H9 (cell line): ENCODE measurements at regions not wholly inside any gene's neighbourhood (a gene's known extent, or its start where the extent isn't known, plus 50 kb on each side); places are given as distances from the start of the nearest gene placed in this dataset.

Experiments used
- DNase-seq: peaks from one replicate; pipeline ENCODE4 v3.0.0-alpha.2; 2017
- H2AFZ ChIP-seq: one replicate; pipeline ENCODE4 v1.6.1; 2013; ENCODE audit warnings: mild to moderate bottlenecking, low read length, control low read depth, moderate library complexity
- H2AK5ac ChIP-seq: 2 replicates; pipeline ENCODE4 v1.6.1; 2013; ENCODE audit warnings: low read length, control low read depth, mixed read lengths; ENCODE audit not compliant: insufficient read length
- H2BK120ac ChIP-seq: one replicate; pipeline ENCODE4 v1.6.1; 2013; ENCODE audit warnings: low read depth, mild to moderate bottlenecking, low read length, control low read depth, inconsistent platforms; ENCODE audit not compliant: poor library complexity, severe bottlenecking
- H2BK12ac ChIP-seq: 2 replicates; pipeline ENCODE4 v1.6.1; 2013; ENCODE audit warnings: low read length, control low read depth, mixed read lengths, low read depth; ENCODE audit not compliant: insufficient read length
- H2BK15ac ChIP-seq: 2 replicates; pipeline ENCODE4 v1.6.1; 2013; ENCODE audit warnings: low read depth, low read length, control low read depth
- H2BK20ac ChIP-seq: one replicate; pipeline ENCODE4 v1.6.1; 2013; ENCODE audit warnings: low read depth, mild to moderate bottlenecking, low read length, control low read depth, inconsistent platforms; ENCODE audit not compliant: poor library complexity, severe bottlenecking
- H2BK5ac ChIP-seq: 2 replicates; pipeline ENCODE4 v1.6.1; 2013; ENCODE audit warnings: low read length, control low read depth, mixed read lengths; ENCODE audit not compliant: insufficient read length
- H3K14ac ChIP-seq: 2 replicates; pipeline ENCODE4 v1.6.1; 2013; ENCODE audit warnings: low read length, control low read depth; ENCODE audit not compliant: insufficient read depth
- H3K18ac ChIP-seq: 2 replicates; pipeline ENCODE4 v1.6.1; 2013; ENCODE audit warnings: low read depth, mild to moderate bottlenecking, mixed read lengths, low read length, control low read depth; ENCODE audit not compliant: insufficient read length
- H3K23ac ChIP-seq: 2 replicates; pipeline ENCODE4 v1.6.1; 2013; ENCODE audit warnings: low read length, control low read depth, mixed read lengths, low read depth; ENCODE audit not compliant: insufficient read length
- H3K23me2 ChIP-seq: 2 replicates; pipeline ENCODE4 v1.6.1; 2013; ENCODE audit warnings: low read depth, mild to moderate bottlenecking, mixed read lengths, low read length, control low read depth; ENCODE audit not compliant: insufficient read length, poor library complexity, severe bottlenecking
- H3K27ac ChIP-seq: 2 replicates; pipeline ENCODE4 v1.5.1; 2013; ENCODE audit warnings: low read length, control low read depth, mixed read lengths, low read depth; ENCODE audit not compliant: insufficient read length
- H3K27me3 ChIP-seq: 2 replicates; pipeline ENCODE4 v1.6.1; 2013; ENCODE audit warnings: low read length, control low read depth, inconsistent platforms; ENCODE audit not compliant: insufficient read depth
- H3K4ac ChIP-seq: 2 replicates; pipeline ENCODE4 v1.6.1; 2013; ENCODE audit warnings: low read depth, mild to moderate bottlenecking, control low read depth, inconsistent platforms, low read length, moderate library complexity
- H3K4me1 ChIP-seq: 2 replicates; pipeline ENCODE4 v1.6.1; 2013; ENCODE audit warnings: low read length, control low read depth, inconsistent platforms; ENCODE audit not compliant: insufficient read depth
- H3K4me2 ChIP-seq: 2 replicates; pipeline ENCODE4 v1.6.1; 2013; ENCODE audit warnings: low read length, control low read depth, mixed read lengths; ENCODE audit not compliant: insufficient read length, insufficient read depth
- H3K56ac ChIP-seq: 2 replicates; pipeline ENCODE4 v1.6.1; 2013; ENCODE audit warnings: low read depth, mild to moderate bottlenecking, mixed read lengths, low read length, control low read depth; ENCODE audit not compliant: insufficient read length
- H3K79me1 ChIP-seq: 2 replicates; pipeline ENCODE4 v1.6.1; 2013; ENCODE audit warnings: low read depth, mild to moderate bottlenecking, moderate library complexity, low read length, control low read depth, inconsistent platforms; ENCODE audit not compliant: insufficient read depth, poor library complexity, severe bottlenecking
- H3K79me2 ChIP-seq: 2 replicates; pipeline ENCODE4 v1.6.1; 2013; ENCODE audit warnings: low read length, control low read depth, inconsistent platforms; ENCODE audit not compliant: insufficient read depth
- H3K9ac ChIP-seq: 2 replicates; pipeline ENCODE4 v1.6.1; 2013; ENCODE audit warnings: low read length, control low read depth, mixed read lengths; ENCODE audit not compliant: insufficient read length; ENCODE audit errors: extremely low read depth
- H3K9me3 ChIP-seq: one replicate; pipeline ENCODE4 v1.6.1; 2013; ENCODE audit warnings: low read depth, low read length, inconsistent platforms; ENCODE audit not compliant: control insufficient read depth
- H3T11ph ChIP-seq: one replicate; pipeline ENCODE4 v1.6.1; 2013; ENCODE audit warnings: mild to moderate bottlenecking, low read length, control low read depth, inconsistent platforms
- H4K20me1 ChIP-seq: one replicate; pipeline ENCODE4 v1.6.1; 2013; ENCODE audit not compliant: control insufficient read depth, insufficient read length, insufficient read depth
- H4K5ac ChIP-seq: 2 replicates; pipeline ENCODE4 v1.6.1; 2013; ENCODE audit warnings: low read depth, mild to moderate bottlenecking, mixed read lengths, low read length, control low read depth; ENCODE audit not compliant: insufficient read length
- H4K8ac ChIP-seq: replicated peaks from 2 replicates; pipeline ENCODE4 v1.6.1; 2013; ENCODE audit warnings: low read length, control low read depth, mixed read lengths, low read depth; ENCODE audit not compliant: insufficient read length
- H4K91ac ChIP-seq: 2 replicates; pipeline ENCODE4 v1.6.1; 2013; ENCODE audit warnings: low read depth, mild to moderate bottlenecking, moderate library complexity, mixed read lengths, low read length, control low read depth; ENCODE audit not compliant: insufficient read length
- H3K27ac Mint-ChIP-seq, 3 experiments: 2 replicates in 2 of 3; 3 replicates in 1 of 3; pipeline ENCODE4 v1.8.0; 2020 to 2021; ENCODE audit warnings: mixed read lengths in 3 of 3, mild to moderate bottlenecking in 1 of 3, moderate library complexity in 1 of 3
- H3K27me3 Mint-ChIP-seq: 2 replicates; pipeline ENCODE4 v1.8.0; 2021; ENCODE audit warnings: low read depth, mild to moderate bottlenecking, moderate library complexity, mixed read lengths
- H3K36me3 Mint-ChIP-seq, 3 experiments: 2 replicates in 2 of 3; 3 replicates in 1 of 3; pipeline ENCODE4 v1.8.0; 2020 to 2021; ENCODE audit warnings: low read depth in 3 of 3, mixed read lengths in 3 of 3; ENCODE audit not compliant: insufficient read depth in 1 of 3
- H3K4me1 Mint-ChIP-seq, 2 experiments: 2 replicates each; pipeline ENCODE4 v1.8.0; 2020; ENCODE audit warnings: mixed read lengths in 2 of 2
- H3K4me3 Mint-ChIP-seq, 2 experiments: 2 replicates in 1 of 2; 3 replicates in 1 of 2; pipeline ENCODE4 v1.8.0; 2020 to 2021; ENCODE audit warnings: mild to moderate bottlenecking in 2 of 2, mixed read lengths in 2 of 2, moderate library complexity in 1 of 2
- H3K9me3 Mint-ChIP-seq, 2 experiments: 2 replicates in 1 of 2; 3 replicates in 1 of 2; pipeline ENCODE4 v1.8.0; 2020; ENCODE audit warnings: mild to moderate bottlenecking in 2 of 2, mixed read lengths in 2 of 2, moderate library complexity in 1 of 2
- CTCF ChIP-seq: fragments of 200-600 bp; sonication (generic); conservative IDR thresholded peaks from 3 replicates; pipeline ENCODE4 v1.8.0; 2021; ENCODE audit warnings: antibody characterized with exemption, mild to moderate bottlenecking

GRCh38 chr10:54947605-54948004 is 146.6 kb upstream of the PCDH15 start:
- Histone ChIP-seq H4K91ac (no peak overlapping the region), H3K27ac (no peak overlapping the region), H2BK20ac (no peak overlapping the region), H2AK5ac (no peak overlapping the region), H3K14ac (no peak overlapping the region), H2BK5ac (no peak overlapping the region), H3K79me2 (no peaks in the 10 kb centered on the region), H3K79me1 (no peaks in the 10 kb centered on the region), H3T11ph (no peak overlapping the region), H3K18ac (no peak overlapping the region), H2AFZ (no peak overlapping the region), H3K4ac (no peak overlapping the region), H3K4me2 (no peak overlapping the region), H3K56ac (no peak overlapping the region), H3K23ac (no peak overlapping the region), H4K8ac (no peak overlapping the region), H3K23me2 (no peaks in the 10 kb centered on the region), H2BK15ac (no peak overlapping the region), H3K9ac (no peak overlapping the region), H3K4me1 (no peaks in the 10 kb centered on the region), H2BK120ac (no peak overlapping the region), H4K5ac (no peak overlapping the region), H4K20me1 (no peaks in the 10 kb centered on the region), H3K9me3 (no peaks in the 10 kb centered on the region), H3K27me3 (no peaks in the 10 kb centered on the region), H2BK12ac (no peak overlapping the region)
- no peaks in the 10 kb centered on the region for H3K9me3 Mint-ChIP-seq
- no peak overlapping the region for H3K27ac Mint-ChIP-seq
- H3K27me3 Mint-ChIP-seq: no peaks in the 10 kb centered on the region
- no peak for DNase-seq
- H3K4me1 Mint-ChIP-seq: no peaks in the 10 kb centered on the region
- no peaks in the 10 kb centered on the region; a peak in 1 of 7 replicates for H3K36me3 Mint-ChIP-seq
- no peak for TF ChIP-seq CTCF
- H3K4me3 Mint-ChIP-seq: no peak overlapping the region
